H1 (cell line): ENCODE measurements at regions not wholly inside any gene's neighbourhood (a gene's known extent, or its start where the extent isn't known, plus 50 kb on each side); places are given as distances from the start of the nearest gene placed in this dataset.

ENCODE experiments used
- CTCF ChIA-PET: fragments of 300-600 bp; sonication (Branson Sonifier 250); formaldehyde crosslinking; loops from one replicate; lab custom pipeline; 2021; ENCODE audit not compliant: partially characterized antibody; lab: Charles Lee
- POLR2A ChIA-PET: fragments of 300-600 bp; sonication (Branson Sonifier 250); formaldehyde crosslinking; loops from one replicate; lab custom pipeline; 2021; ENCODE audit warnings: inconsistent platforms; ENCODE audit not compliant: partially characterized antibody; lab: Charles Lee
- DNase-seq, 2 experiments: peaks; one replicate each; pipeline versions ENCODE4 v3.0.0 to v3.0.0-alpha.2; 2010 to 2022; ENCODE audit warnings: low spot score in 2 of 2, low read depth in 1 of 2, mixed read lengths in 1 of 2
- FAIRE-seq: peaks from 2 replicates; lab custom pipeline; 2011; peaks lifted over from hg19 to GRCh38; lab: Jason Lieb, UNC
- H2AFZ ChIP-seq: 2 replicates; pipeline ENCODE4 v1.8.1; 2012; ENCODE audit warnings: low read length, inconsistent platforms
- H2AK5ac ChIP-seq: 2 replicates; pipeline ENCODE4 v1.6.1; 2013; ENCODE audit warnings: low read depth, low read length
- H2BK120ac ChIP-seq: replicated peaks from 2 replicates; pipeline ENCODE3; 2013; ENCODE audit warnings: low read depth, low read length, inconsistent platforms
- H2BK12ac ChIP-seq: 2 replicates; pipeline ENCODE4 v1.6.1; 2013; ENCODE audit warnings: low read depth, low read length
- H2BK15ac ChIP-seq: 2 replicates; pipeline ENCODE4 v1.6.1; 2013; ENCODE audit warnings: low read length
- H2BK20ac ChIP-seq: 2 replicates; pipeline ENCODE4 v1.6.1; 2013; ENCODE audit warnings: low read length
- H2BK5ac ChIP-seq: 2 replicates; pipeline ENCODE4 v1.6.1; 2013; ENCODE audit warnings: low read depth, low read length
- H3K14ac ChIP-seq: 2 replicates; pipeline ENCODE4 v1.6.1; 2013; ENCODE audit warnings: inconsistent platforms; ENCODE audit not compliant: insufficient read length
- H3K18ac ChIP-seq: 2 replicates; pipeline ENCODE4 v1.6.1; 2013; ENCODE audit warnings: low read length; ENCODE audit errors: extremely low read depth
- H3K23ac ChIP-seq: 2 replicates; pipeline ENCODE4 v1.6.1; 2013; ENCODE audit warnings: inconsistent platforms; ENCODE audit not compliant: insufficient read length
- H3K23me2 ChIP-seq: 2 replicates; pipeline ENCODE4 v1.6.1; 2013; ENCODE audit warnings: low read depth, low read length
- H3K27ac ChIP-seq: 2 replicates; pipeline ENCODE4 v1.6.1; 2011; ENCODE audit warnings: low read depth, low read length, inconsistent platforms
- H3K27me3 ChIP-seq, 4 experiments: replicated peaks in 1 of 4; 1 replicate in 1 of 4; 2 replicates in 3 of 4; pipeline versions ENCODE4 v1.6.1 to v1.8.1; 2011 to 2013; ENCODE audit warnings: low read length in 3 of 4, mild to moderate bottlenecking in 3 of 4, inconsistent platforms in 2 of 4, mixed read lengths in 2 of 4, moderate library complexity in 1 of 4; ENCODE audit not compliant: control insufficient read depth in 3 of 4, insufficient read depth in 3 of 4; ENCODE audit errors: extremely low read depth in 1 of 4
- H3K36me3 ChIP-seq, 4 experiments: 2 replicates each; pipeline versions ENCODE4 v1.6.1 to v1.8.1; 2011 to 2013; ENCODE audit warnings: mild to moderate bottlenecking in 4 of 4, low read length in 3 of 4, moderate library complexity in 2 of 4, control low read depth in 1 of 4, inconsistent platforms in 1 of 4; ENCODE audit not compliant: insufficient read depth in 4 of 4, control insufficient read depth in 2 of 4
- H3K4ac ChIP-seq: replicated peaks from 2 replicates; pipeline ENCODE3; 2013; ENCODE audit warnings: low read length, low read depth, mixed read lengths, inconsistent platforms; ENCODE audit not compliant: insufficient read length
- H3K4me1 ChIP-seq, 4 experiments: replicated peaks in 1 of 4; 1 replicate in 1 of 4; 2 replicates in 3 of 4; pipeline versions ENCODE4 v1.6.1 to v1.8.1; 2011 to 2013; ENCODE audit warnings: low read length in 3 of 4, inconsistent platforms in 2 of 4, mixed read lengths in 1 of 4; ENCODE audit not compliant: insufficient read depth in 4 of 4, control insufficient read depth in 3 of 4
- H3K4me2 ChIP-seq, 2 experiments: 2 replicates each; pipeline versions ENCODE4 v1.6.1 to v1.8.1; 2011 to 2013; ENCODE audit warnings: low read depth in 2 of 2, low read length in 2 of 2, control low read depth in 1 of 2, inconsistent platforms in 1 of 2, mild to moderate bottlenecking in 1 of 2; ENCODE audit not compliant: insufficient read depth in 1 of 2
- H3K4me3 ChIP-seq, 4 experiments: fragments of 200-600, 300-600 bp in 1 of 4; sonication (generic), shearing (Covaris generic), sonication (Bioruptor Twin) in 1 of 4; 2 replicates each; pipeline versions ENCODE4 v1.5.1 to v1.8.1; 2011 to 2016; ENCODE audit warnings: low read length in 4 of 4, low read depth in 3 of 4, control low read depth in 2 of 4, inconsistent platforms in 2 of 4, mild to moderate bottlenecking in 2 of 4, mixed read lengths in 1 of 4, moderate library complexity in 1 of 4; ENCODE audit not compliant: insufficient read depth in 2 of 4; ENCODE audit errors: extremely low read depth in 1 of 4
- H3K56ac ChIP-seq: replicated peaks from 2 replicates; pipeline ENCODE3; 2013; ENCODE audit warnings: low read depth, mild to moderate bottlenecking, mixed read lengths, low read length, inconsistent platforms; ENCODE audit not compliant: insufficient read length
- H3K79me1 ChIP-seq: 2 replicates; pipeline ENCODE4 v1.6.1; 2013; ENCODE audit warnings: low read depth, low read length, control low read depth
- H3K79me2 ChIP-seq, 2 experiments: 2 replicates each; pipeline versions ENCODE4 v1.6.1 to v1.8.1; 2012 to 2013; ENCODE audit warnings: low read length in 2 of 2, mild to moderate bottlenecking in 2 of 2, inconsistent platforms in 1 of 2; ENCODE audit not compliant: insufficient read depth in 2 of 2, control insufficient read depth in 1 of 2
- H3K9ac ChIP-seq, 4 experiments: replicated peaks in 1 of 4; 1 replicate in 1 of 4; 2 replicates in 3 of 4; pipeline versions ENCODE4 v1.6.1 to v1.8.1; 2011 to 2013; ENCODE audit warnings: low read depth in 3 of 4, low read length in 3 of 4, control low read depth in 2 of 4, mild to moderate bottlenecking in 2 of 4, moderate library complexity in 2 of 4, inconsistent platforms in 1 of 4; ENCODE audit errors: extremely low read depth in 1 of 4
- H3K9me3 ChIP-seq, 2 experiments: 2 replicates each; pipeline versions ENCODE4 v1.6.1 to v1.8.1; 2012 to 2013; ENCODE audit warnings: mild to moderate bottlenecking in 2 of 2, moderate library complexity in 2 of 2, control low read depth in 1 of 2, inconsistent platforms in 1 of 2, low read depth in 1 of 2, low read length in 1 of 2, mixed read lengths in 1 of 2; ENCODE audit not compliant: insufficient read depth in 2 of 2
- H4K20me1 ChIP-seq, 2 experiments: replicated peaks in 1 of 2; 2 replicates each; pipeline versions ENCODE3 to v1.8.1; 2011 to 2013; ENCODE audit warnings: inconsistent platforms in 2 of 2, low read length in 2 of 2, mild to moderate bottlenecking in 1 of 2; ENCODE audit not compliant: insufficient read depth in 2 of 2, control insufficient read depth in 1 of 2
- H4K5ac ChIP-seq: 2 replicates; pipeline ENCODE4 v1.6.1; 2013; ENCODE audit warnings: low read length, low read depth, mixed read lengths, inconsistent platforms; ENCODE audit not compliant: insufficient read length
- H4K8ac ChIP-seq: 2 replicates; pipeline ENCODE4 v1.8.0; 2013; ENCODE audit warnings: mild to moderate bottlenecking, moderate library complexity, low read length, inconsistent platforms; ENCODE audit not compliant: insufficient read depth; ENCODE audit errors: extremely low read depth
- H4K91ac ChIP-seq: replicated peaks from 2 replicates; pipeline ENCODE3; 2013; ENCODE audit warnings: low read length, mixed read lengths, inconsistent platforms; ENCODE audit not compliant: insufficient read length
- TAF1 ChIP-seq: IDR thresholded peaks from 2 replicates; pipeline ENCODE4 v1.6.1; 2011; ENCODE audit warnings: mild to moderate bottlenecking, low read depth, low read length
- USF2 ChIP-seq: IDR thresholded peaks from 2 replicates; pipeline ENCODE4 v1.6.1; 2011; ENCODE audit warnings: low read length, improper control_type of control experiment

DNA sequence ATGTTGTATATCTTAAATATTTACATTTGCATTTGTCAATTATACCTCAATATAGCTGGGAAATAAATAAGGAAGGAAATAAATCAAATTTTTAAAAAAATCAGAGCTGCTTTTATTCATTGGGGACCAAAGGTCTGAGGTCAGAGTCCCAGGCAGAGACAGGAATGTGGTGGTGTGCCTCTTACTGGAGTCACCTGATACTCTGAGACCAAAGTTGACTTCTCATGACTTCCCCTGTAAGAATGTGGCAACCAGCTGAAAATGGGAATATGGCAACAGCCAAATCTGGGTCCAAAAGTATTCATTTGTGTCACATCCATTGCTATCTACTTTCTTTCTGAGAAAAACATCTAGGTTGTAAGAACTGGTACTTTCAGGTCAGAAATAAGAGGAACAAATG lies 496.6 kb upstream of the TMPO start:
- H4K5ac ChIP-seq, result no peak overlapping the region
- H3K14ac ChIP-seq, result no peak overlapping the region
- CTCF ChIA-PET, result no interaction called here
- no peak overlapping the region for H2AK5ac ChIP-seq
- no peak overlapping the region for H2BK12ac ChIP-seq
- H3K23ac ChIP-seq, result no peak overlapping the region
- no peak overlapping the region for H3K4me3 ChIP-seq
- no peak overlapping the region for H2BK15ac ChIP-seq
- TF ChIP-seq TAF1 (no peak), USF2 (no peak)
- POLR2A ChIA-PET, result no interaction called here
- H2BK120ac ChIP-seq, result no peak overlapping the region
- H3K23me2 ChIP-seq, result no peaks in the 10 kb centered on the region
- DNase-seq, result no peak
- no peaks in the 10 kb centered on the region for H4K20me1 ChIP-seq
- no peak overlapping the region for H3K18ac ChIP-seq
- H3K27me3 ChIP-seq, result no peaks in the 10 kb centered on the region
- H2BK5ac ChIP-seq, result no peak overlapping the region
- H4K8ac ChIP-seq, result no peak overlapping the region
- H3K56ac ChIP-seq, result no peak overlapping the region
- H2BK20ac ChIP-seq, result no peak overlapping the region
- H3K36me3 ChIP-seq, result no peaks in the 10 kb centered on the region
- no peaks in the 10 kb centered on the region for H3K4me1 ChIP-seq
- H3K79me2 ChIP-seq, result no peaks in the 10 kb centered on the region
- no peak overlapping the region for H3K4ac ChIP-seq
- no peak for FAIRE-seq
- no peak overlapping the region for H3K4me2 ChIP-seq
- H3K9ac ChIP-seq, result no peak overlapping the region
- H2AFZ ChIP-seq, result no peak overlapping the region
- no peaks in the 10 kb centered on the region for H3K9me3 ChIP-seq
- H3K27ac ChIP-seq, result no peak overlapping the region
- H4K91ac ChIP-seq, result no peak overlapping the region
- H3K79me1 ChIP-seq, result no peaks in the 10 kb centered on the region
